ENCODE measurements at regions not wholly inside any gene's neighbourhood (a gene's known extent, or its start where the extent isn't known, plus 50 kb on each side); places are given as distances from the start of the nearest gene placed in this dataset.
"Not testable (repeated sequence)": the region's sequence is repeated elsewhere in the genome, so short reads cannot be mapped to it uniquely, and the experiment has no call there.

GRCh38 chr4:188377816-188378215, 238.6 kb downstream of the TRIML1 start:
- no peak for DNase-seq (ENCODE audit: low spot score)

GRCh38 chr4:188383180-188383579, 243.9 kb downstream of the TRIML1 start:
- no peak for DNase-seq (ENCODE audit: low spot score)

GRCh38 chr4:188387179-188387791, 248.0 kb downstream of the TRIML1 start:
- no peak for DNase-seq (ENCODE audit: low spot score)

GRCh38 chr4:188391349-188391748, 252.1 kb downstream of the TRIML1 start:
- DNase-seq (ENCODE audit: low spot score) = not testable (repeated sequence)

- DNase-seq (ENCODE audit: low spot score) = no peak
Measured at GRCh38 chr4:188396037-188396436, 256.8 kb downstream of the TRIML1 start.

- DNase-seq (ENCODE audit: low spot score) = no peak
Measured at GRCh38 chr4:188399834-188400233, 260.6 kb downstream of the TRIML1 start.

- DNase-seq (ENCODE audit: low spot score) = peak; percentile 62
Measured at GRCh38 chr4:188400451-188400850, 261.2 kb downstream of the TRIML1 start.

GRCh38 chr4:188403272-188403671, 264.0 kb downstream of the TRIML1 start:
- DNase-seq (ENCODE audit: low spot score) = no peak

- not testable (repeated sequence) for DNase-seq (ENCODE audit: low spot score)
Measured at GRCh38 chr4:188405071-188405835, 266.0 kb downstream of the TRIML1 start.

- no peak for DNase-seq (ENCODE audit: low spot score)
Measured at GRCh38 chr4:188408244-188409030, 269.2 kb downstream of the TRIML1 start.

- DNase-seq (ENCODE audit: low spot score) = no peak
Measured at GRCh38 chr4:188409851-188410250, 270.6 kb downstream of the TRIML1 start.

- DNase-seq (ENCODE audit: low spot score) = no peak
Measured at GRCh38 chr4:188411805-188412204, 272.6 kb downstream of the TRIML1 start.

GRCh38 chr4:188412499-188412898, 273.3 kb downstream of the TRIML1 start:
- DNase-seq (ENCODE audit: low spot score) = no peak

- no peak for DNase-seq (ENCODE audit: low spot score)
Measured at GRCh38 chr4:188414441-188414840, 275.2 kb downstream of the TRIML1 start.

GRCh38 chr4:188417181-188417580, 277.9 kb downstream of the TRIML1 start:
- DNase-seq (ENCODE audit: low spot score) = peak; percentile 30

GRCh38 chr4:188423039-188423438, 283.8 kb downstream of the TRIML1 start:
- no peak for DNase-seq (ENCODE audit: low spot score)

GRCh38 chr4:188428935-188429334, 289.7 kb downstream of the TRIML1 start:
- no peak for DNase-seq (ENCODE audit: low spot score)

GRCh38 chr4:188429965-188430364, 290.7 kb downstream of the TRIML1 start:
- no peak for DNase-seq (ENCODE audit: low spot score)

GRCh38 chr4:188430384-188430783, 291.1 kb downstream of the TRIML1 start:
- no peak for DNase-seq (ENCODE audit: low spot score)

- no peak for DNase-seq (ENCODE audit: low spot score)
Measured at GRCh38 chr4:188432328-188432727, 293.1 kb downstream of the TRIML1 start.

- DNase-seq (ENCODE audit: low spot score) = no peak
Measured at GRCh38 chr4:188433741-188434315, 294.6 kb downstream of the TRIML1 start.

- DNase-seq (ENCODE audit: low spot score) = no peak
Measured at GRCh38 chr4:188434643-188435042, 295.4 kb downstream of the TRIML1 start.

- no peak for DNase-seq (ENCODE audit: low spot score)
Measured at GRCh38 chr4:188435381-188435780, 296.1 kb downstream of the TRIML1 start.

Measured in Ammon's horn (tissue), 1 donor.